ENCODE measurements at regions not wholly inside any gene's neighbourhood (a gene's known extent, or its start where the extent isn't known, plus 50 kb on each side); places are given as distances from the start of the nearest gene placed in this dataset.

DNA sequence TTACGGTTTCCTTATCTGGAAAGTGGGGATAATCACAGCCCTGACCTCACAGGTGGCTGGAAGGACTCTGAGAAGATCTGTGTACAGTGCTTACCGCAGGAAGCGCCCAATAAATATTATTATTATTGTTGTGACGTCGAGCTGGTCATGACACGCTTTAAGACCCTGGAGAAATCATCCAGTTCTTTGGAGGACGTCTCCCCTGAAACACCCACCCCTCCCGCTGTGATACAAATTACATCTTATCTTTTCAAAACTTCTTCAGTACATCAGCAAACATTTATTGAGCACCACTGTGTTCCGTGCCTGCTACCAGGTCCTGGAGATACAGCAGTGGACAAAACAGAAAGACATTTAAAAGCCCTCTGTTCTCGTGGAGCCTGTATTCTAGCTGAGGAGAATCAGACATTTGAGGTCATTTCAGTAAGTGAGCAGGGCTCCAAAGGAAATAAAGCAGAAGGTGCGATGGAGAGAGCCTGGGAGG lies 118.7 kb downstream of the CEBPB start:
- Histone ChIP-seq H3K9me3 (ENCODE audit: control insufficient read depth in 1 of 2, low read length in 2 of 2) (no peaks in the 10 kb centered on the region), H3K4me3 (ENCODE audit: low read depth in 1 of 2, low read length in 2 of 2) (no peak overlapping the region), H3K9ac (ENCODE audit: low read depth in 1 of 2, low read length in 2 of 2) (peak overlapping the region; percentile 43 to 44), H3K36me3 (ENCODE audit: control insufficient read depth in 1 of 2, insufficient read depth in 2 of 2, low read length in 2 of 2) (no peaks in the 10 kb centered on the region), H3K27ac (ENCODE audit: low read depth, low read length) (peak overlapping the region; percentile 82), H3K4me1 (ENCODE audit: control insufficient read depth in 1 of 2, insufficient read depth in 2 of 2, low read length in 2 of 2) (peaks cover 35 to 40% of the 10 kb centered on the region in 2 donors), H3K27me3 (ENCODE audit: control insufficient read depth in 1 of 2, insufficient read depth in 2 of 2, low read length in 2 of 2) (no peaks in the 10 kb centered on the region)

- Histone ChIP-seq H3K9me3 (ENCODE audit: control insufficient read depth in 1 of 2, low read length in 2 of 2) (no peaks in the 10 kb centered on the region), H3K36me3 (ENCODE audit: control insufficient read depth in 1 of 2, insufficient read depth in 2 of 2, low read length in 2 of 2) (no peaks in the 10 kb centered on the region), H3K4me3 (ENCODE audit: low read depth in 1 of 2, low read length in 2 of 2) (no peak overlapping the region), H3K27me3 (ENCODE audit: control insufficient read depth in 1 of 2, insufficient read depth in 2 of 2, low read length in 2 of 2) (no peaks in the 10 kb centered on the region), H3K4me1 (ENCODE audit: control insufficient read depth in 1 of 2, insufficient read depth in 2 of 2, low read length in 2 of 2) (peaks cover 28 to 34% of the 10 kb centered on the region in 2 donors), H3K9ac (ENCODE audit: low read depth in 1 of 2, low read length in 2 of 2) (peak overlapping the region; percentile 12 to 44), H3K27ac (ENCODE audit: low read depth, low read length) (no peak overlapping the region)
These were observed 119.4 kb downstream of the CEBPB start for GRCh38 chr20:50309764-50310672.

DNA sequence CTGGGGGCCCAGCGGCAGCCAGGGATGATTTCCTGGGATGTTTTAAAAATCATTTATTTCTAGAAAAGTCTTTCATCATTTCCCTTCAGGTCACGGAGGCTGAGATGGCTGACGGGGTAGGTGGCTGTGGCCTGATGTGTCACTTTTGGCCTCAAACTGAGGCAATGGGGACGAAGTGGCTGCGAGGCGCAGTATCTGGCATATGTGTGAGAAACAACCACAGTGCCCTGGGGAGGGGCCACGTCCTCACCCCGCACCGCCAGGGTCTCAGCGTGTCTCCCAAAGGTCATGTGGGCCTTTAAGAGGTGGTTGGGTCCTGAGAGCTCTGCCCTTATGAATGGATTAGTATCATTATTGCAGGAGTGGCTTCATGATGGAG lies 120.0 kb downstream of the CEBPB start:
- Histone ChIP-seq H3K4me3 (ENCODE audit: low read depth in 1 of 2, low read length in 2 of 2) (no peak overlapping the region), H3K9ac (ENCODE audit: low read depth in 1 of 2, low read length in 2 of 2) (no peak overlapping the region), H3K4me1 (ENCODE audit: control insufficient read depth in 1 of 2, insufficient read depth in 2 of 2, low read length in 2 of 2) (peaks cover 22 to 28% of the 10 kb centered on the region in 2 donors), H3K27ac (ENCODE audit: low read depth, low read length) (no peak overlapping the region), H3K9me3 (ENCODE audit: control insufficient read depth in 1 of 2, low read length in 2 of 2) (no peaks in the 10 kb centered on the region), H3K27me3 (ENCODE audit: control insufficient read depth in 1 of 2, insufficient read depth in 2 of 2, low read length in 2 of 2) (no peaks in the 10 kb centered on the region), H3K36me3 (ENCODE audit: control insufficient read depth in 1 of 2, insufficient read depth in 2 of 2, low read length in 2 of 2) (no peaks in the 10 kb centered on the region)

DNA sequence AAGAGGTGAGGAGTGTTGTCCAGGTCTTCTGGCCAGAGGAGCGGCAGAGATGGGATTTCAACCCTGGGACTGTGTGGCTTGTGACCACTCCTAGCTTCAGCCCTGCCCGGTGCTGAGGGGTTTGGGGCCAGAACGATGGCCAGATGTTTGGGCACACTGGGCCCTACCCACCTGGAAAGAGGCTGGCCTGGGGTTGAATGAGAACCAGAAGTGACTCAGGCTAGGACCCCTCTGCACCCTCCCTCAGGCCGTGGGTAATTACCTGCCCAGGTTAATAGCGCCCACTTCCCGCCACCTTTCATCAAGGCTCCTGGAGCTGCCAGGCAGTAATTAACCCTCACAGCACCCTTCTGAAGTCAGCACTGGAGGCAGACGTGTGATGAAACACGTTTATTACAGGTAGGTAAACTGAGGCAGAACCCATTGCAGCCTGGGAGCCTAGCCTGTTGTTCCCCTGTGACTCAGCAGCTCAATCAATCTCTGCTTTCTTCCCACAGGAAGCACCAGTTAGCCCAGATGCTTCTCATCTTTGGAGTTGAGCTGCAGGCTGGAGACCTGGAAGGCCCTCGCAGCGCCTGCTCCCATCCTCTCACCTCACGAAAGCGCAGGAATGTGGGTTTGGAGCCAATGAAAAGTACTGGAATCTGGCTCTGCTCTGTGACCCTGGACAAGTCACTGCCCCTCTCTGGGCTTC lies 120.8 kb downstream of the CEBPB start:
- H3K36me3 ChIP-seq (ENCODE audit: control insufficient read depth in 1 of 2, insufficient read depth in 2 of 2, low read length in 2 of 2) = no peaks in the 10 kb centered on the region
- no peak overlapping the region for H3K9ac ChIP-seq (ENCODE audit: low read depth in 1 of 2, low read length in 2 of 2)
- H3K27ac ChIP-seq (ENCODE audit: low read depth, low read length) = peak overlapping the region; percentile 11
- no peaks in the 10 kb centered on the region for H3K9me3 ChIP-seq (ENCODE audit: control insufficient read depth in 1 of 2, low read length in 2 of 2)
- no peaks in the 10 kb centered on the region for H3K27me3 ChIP-seq (ENCODE audit: control insufficient read depth in 1 of 2, insufficient read depth in 2 of 2, low read length in 2 of 2)
- no peak overlapping the region for H3K4me3 ChIP-seq (ENCODE audit: low read depth in 1 of 2, low read length in 2 of 2)
- H3K4me1 ChIP-seq (ENCODE audit: control insufficient read depth in 1 of 2, insufficient read depth in 2 of 2, low read length in 2 of 2) = peaks cover 14 to 20% of the 10 kb centered on the region in 2 donors

GRCh38 chr20:50312002-50312681 lies 121.5 kb downstream of the CEBPB start:
- no peaks in the 10 kb centered on the region for H3K36me3 ChIP-seq (ENCODE audit: control insufficient read depth in 1 of 2, insufficient read depth in 2 of 2, low read length in 2 of 2)
- no peak overlapping the region for H3K9ac ChIP-seq (ENCODE audit: low read depth in 1 of 2, low read length in 2 of 2)
- no peaks in the 10 kb centered on the region for H3K27me3 ChIP-seq (ENCODE audit: control insufficient read depth in 1 of 2, insufficient read depth in 2 of 2, low read length in 2 of 2)
- peaks cover 8 to 13% of the 10 kb centered on the region in 2 donors for H3K4me1 ChIP-seq (ENCODE audit: control insufficient read depth in 1 of 2, insufficient read depth in 2 of 2, low read length in 2 of 2)
- no peaks in the 10 kb centered on the region for H3K9me3 ChIP-seq (ENCODE audit: control insufficient read depth in 1 of 2, low read length in 2 of 2)
- no peak overlapping the region for H3K4me3 ChIP-seq (ENCODE audit: low read depth in 1 of 2, low read length in 2 of 2)
- H3K27ac ChIP-seq (ENCODE audit: low read depth, low read length) = peak overlapping the region; percentile 17

DNA sequence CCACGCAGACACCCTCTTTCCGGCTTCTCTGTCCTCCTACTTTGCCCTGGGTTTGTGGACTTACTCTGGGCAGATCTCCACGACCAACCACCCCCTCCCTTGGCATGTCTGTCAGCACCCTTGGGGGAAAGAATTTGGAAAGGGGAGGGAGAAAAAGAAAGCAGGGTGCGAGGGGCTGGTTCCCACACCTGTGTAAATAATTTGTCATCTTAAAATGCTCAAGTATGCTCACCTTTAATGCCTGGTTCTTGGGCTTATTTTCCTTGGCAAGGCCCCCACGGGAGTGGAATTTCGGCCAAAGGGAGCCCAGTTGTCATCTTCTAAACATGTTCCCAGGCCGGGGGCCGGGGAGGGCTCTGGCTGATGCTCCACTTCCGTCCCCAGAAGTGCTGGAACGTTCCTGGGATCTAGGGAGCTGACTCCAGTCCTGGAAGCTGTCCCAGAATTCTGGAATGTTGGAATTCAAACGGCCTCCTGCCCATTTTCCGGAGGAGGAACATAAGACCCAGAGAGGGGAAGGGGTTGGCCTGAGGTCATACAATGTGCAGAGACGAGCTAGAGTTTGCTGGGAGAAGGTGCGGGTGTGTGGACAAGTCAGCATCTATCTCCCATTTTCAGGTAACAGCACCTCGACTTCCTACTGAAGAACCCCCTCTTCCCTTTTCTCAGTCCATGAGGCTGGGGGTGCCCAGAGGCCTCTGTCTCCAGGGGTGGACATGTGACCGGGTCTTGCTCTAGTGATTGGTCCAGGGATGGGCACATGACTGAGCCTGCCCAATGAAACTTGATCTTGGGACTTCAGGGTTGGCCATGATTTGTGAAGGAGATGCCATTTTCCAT lies 122.3 kb downstream of the CEBPB start:
- H3K4me1 ChIP-seq (ENCODE audit: control insufficient read depth in 1 of 2, insufficient read depth in 2 of 2, low read length in 2 of 2) = peaks cover 8 to 12% of the 10 kb centered on the region in 2 donors
- H3K27me3 ChIP-seq (ENCODE audit: control insufficient read depth in 1 of 2, insufficient read depth in 2 of 2, low read length in 2 of 2) = no peaks in the 10 kb centered on the region
- no peaks in the 10 kb centered on the region for H3K9me3 ChIP-seq (ENCODE audit: control insufficient read depth in 1 of 2, low read length in 2 of 2)
- no peaks in the 10 kb centered on the region for H3K36me3 ChIP-seq (ENCODE audit: control insufficient read depth in 1 of 2, insufficient read depth in 2 of 2, low read length in 2 of 2)
- H3K9ac ChIP-seq (ENCODE audit: low read depth in 1 of 2, low read length in 2 of 2) = no peak overlapping the region
- peak overlapping the region; percentile 17 for H3K27ac ChIP-seq (ENCODE audit: low read depth, low read length)
- H3K4me3 ChIP-seq (ENCODE audit: low read depth in 1 of 2, low read length in 2 of 2) = no peak overlapping the region

GRCh38 chr20:50313522-50313820 lies 122.8 kb downstream of the CEBPB start:
- Histone ChIP-seq H3K27me3 (ENCODE audit: control insufficient read depth in 1 of 2, insufficient read depth in 2 of 2, low read length in 2 of 2) (no peaks in the 10 kb centered on the region), H3K27ac (ENCODE audit: low read depth, low read length) (no peak overlapping the region), H3K4me3 (ENCODE audit: low read depth in 1 of 2, low read length in 2 of 2) (no peak overlapping the region), H3K4me1 (ENCODE audit: control insufficient read depth in 1 of 2, insufficient read depth in 2 of 2, low read length in 2 of 2) (peaks cover 7 to 8% of the 10 kb centered on the region in 2 donors), H3K36me3 (ENCODE audit: control insufficient read depth in 1 of 2, insufficient read depth in 2 of 2, low read length in 2 of 2) (no peaks in the 10 kb centered on the region), H3K9me3 (ENCODE audit: control insufficient read depth in 1 of 2, low read length in 2 of 2) (no peaks in the 10 kb centered on the region), H3K9ac (ENCODE audit: low read depth in 1 of 2, low read length in 2 of 2) (no peak overlapping the region)

GRCh38 chr20:50313827-50314677 lies 123.4 kb downstream of the CEBPB start:
- Histone ChIP-seq H3K27ac (ENCODE audit: low read depth, low read length) (no peak overlapping the region), H3K9ac (ENCODE audit: low read depth in 1 of 2, low read length in 2 of 2) (no peak overlapping the region), H3K27me3 (ENCODE audit: control insufficient read depth in 1 of 2, insufficient read depth in 2 of 2, low read length in 2 of 2) (no peaks in the 10 kb centered on the region), H3K4me1 (ENCODE audit: control insufficient read depth in 1 of 2, insufficient read depth in 2 of 2, low read length in 2 of 2) (peaks cover 7 to 8% of the 10 kb centered on the region in 2 donors), H3K9me3 (ENCODE audit: control insufficient read depth in 1 of 2, low read length in 2 of 2) (no peaks in the 10 kb centered on the region), H3K36me3 (ENCODE audit: control insufficient read depth in 1 of 2, insufficient read depth in 2 of 2, low read length in 2 of 2) (no peaks in the 10 kb centered on the region), H3K4me3 (ENCODE audit: low read depth in 1 of 2, low read length in 2 of 2) (no peak overlapping the region)

All from duodenal mucosa (tissue), 2 donors.